ENCODE measurements at regions not wholly inside any gene's neighbourhood (a gene's known extent, or its start where the extent isn't known, plus 50 kb on each side); places are given as distances from the start of the nearest gene placed in this dataset.

DNA sequence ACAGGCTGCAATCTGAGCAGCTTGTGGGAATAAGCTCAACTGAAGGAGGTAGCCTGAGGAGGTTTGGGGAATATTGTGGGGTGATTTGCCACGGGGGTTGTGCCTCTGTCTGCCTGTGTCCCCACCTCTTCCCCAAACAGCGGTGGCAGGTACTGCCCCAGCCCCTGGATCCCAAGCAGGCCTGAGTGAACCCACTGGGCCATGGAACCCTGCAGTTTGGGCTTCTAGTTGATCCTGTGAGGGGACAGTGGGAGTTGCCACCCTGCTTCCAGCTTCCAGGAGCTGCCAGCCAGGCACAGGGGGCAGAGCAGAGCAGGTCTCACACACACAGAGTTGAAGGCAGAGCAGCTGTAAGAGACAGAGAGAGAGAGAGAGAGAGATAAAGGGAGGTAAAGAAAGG lies 97.4 kb downstream of the PJA1 start:
- Histone ChIP-seq H3K27me3 (replicated peaks; ENCODE audit: insufficient read depth, low read length) (no peaks in the 10 kb centered on the region), H3K4me2 (ENCODE audit: low read depth, low read length) (no peak overlapping the region), H3K36me3 (replicated peaks; ENCODE audit: insufficient read depth, low read length) (no peaks in the 10 kb centered on the region), H3K4me3 (ENCODE audit: low read length) (no peak overlapping the region), H3K9me2 (replicated peaks; ENCODE audit: insufficient read depth, low read length) (no peaks in the 10 kb centered on the region), H3K79me2 (ENCODE audit: low read length) (no peaks in the 10 kb centered on the region), H2AFZ (ENCODE audit: low read length) (no peak overlapping the region), H3K9ac (ENCODE audit: low read length) (no peak overlapping the region), H3K27ac (ENCODE audit: low read length) (no peak overlapping the region), H3K9me3 (replicated peaks; ENCODE audit: insufficient read depth, low read length) (no peaks in the 10 kb centered on the region), H3K4me1 (ENCODE audit: low read length) (no peaks in the 10 kb centered on the region), H4K20me1 (ENCODE audit: insufficient read depth, low read length) (no peaks in the 10 kb centered on the region), H3F3A (ENCODE audit: insufficient read depth, low read length) (no peaks in the 10 kb centered on the region)
- no peak for DNase-seq
- TF ChIP-seq EZH2 (optimal IDR thresholded peaks at IDR 0.05; ENCODE audit: low read depth, low read length) (no peak), EZH2phosphoT487 (IDR thresholded peaks at IDR 0.05; ENCODE audit: low read length) (no peak)
- TF ChIP-seq, protein P1, sequence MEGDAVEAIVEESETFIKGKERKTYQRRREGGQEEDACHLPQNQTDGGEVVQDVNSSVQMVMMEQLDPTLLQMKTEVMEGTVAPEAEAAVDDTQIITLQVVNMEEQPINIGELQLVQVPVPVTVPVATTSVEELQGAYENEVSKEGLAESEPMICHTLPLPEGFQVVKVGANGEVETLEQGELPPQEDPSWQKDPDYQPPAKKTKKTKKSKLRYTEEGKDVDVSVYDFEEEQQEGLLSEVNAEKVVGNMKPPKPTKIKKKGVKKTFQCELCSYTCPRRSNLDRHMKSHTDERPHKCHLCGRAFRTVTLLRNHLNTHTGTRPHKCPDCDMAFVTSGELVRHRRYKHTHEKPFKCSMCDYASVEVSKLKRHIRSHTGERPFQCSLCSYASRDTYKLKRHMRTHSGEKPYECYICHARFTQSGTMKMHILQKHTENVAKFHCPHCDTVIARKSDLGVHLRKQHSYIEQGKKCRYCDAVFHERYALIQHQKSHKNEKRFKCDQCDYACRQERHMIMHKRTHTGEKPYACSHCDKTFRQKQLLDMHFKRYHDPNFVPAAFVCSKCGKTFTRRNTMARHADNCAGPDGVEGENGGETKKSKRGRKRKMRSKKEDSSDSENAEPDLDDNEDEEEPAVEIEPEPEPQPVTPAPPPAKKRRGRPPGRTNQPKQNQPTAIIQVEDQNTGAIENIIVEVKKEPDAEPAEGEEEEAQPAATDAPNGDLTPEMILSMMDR (IDR thresholded peaks at IDR 0.05; ENCODE audit: low read length) = no peak

DNA sequence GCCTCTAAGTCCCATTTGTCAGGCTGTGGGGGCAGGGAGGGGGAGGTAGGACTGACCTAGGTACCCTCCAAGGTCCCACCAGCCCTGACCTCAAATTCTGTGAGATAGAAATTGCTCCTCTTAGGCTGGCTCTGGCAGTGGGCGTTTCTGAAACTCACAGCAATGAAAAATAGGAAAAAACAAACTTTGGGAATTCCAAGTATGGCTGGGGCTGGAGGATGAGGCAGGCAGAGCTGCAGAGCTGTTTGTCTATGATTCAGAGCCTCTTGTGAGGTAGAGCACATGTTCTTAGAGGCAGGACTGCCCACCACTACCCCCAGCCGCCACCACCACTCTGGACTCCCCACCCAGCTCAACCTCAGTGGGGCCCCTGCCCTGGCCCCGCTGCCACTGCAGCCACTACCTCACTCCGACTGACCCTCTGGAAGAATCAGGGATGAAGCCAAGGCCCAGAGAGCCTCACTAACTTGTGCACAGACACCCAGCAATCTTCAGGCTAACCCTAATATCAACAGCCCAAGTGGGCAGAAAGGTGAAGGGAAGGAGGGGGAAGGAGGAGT lies 98.2 kb downstream of the PJA1 start:
- no peak for TF ChIP-seq EZH2phosphoT487 (IDR thresholded peaks at IDR 0.05; ENCODE audit: low read length)
- TF ChIP-seq, protein P1 (IDR thresholded peaks at IDR 0.05; ENCODE audit: low read length) = no peak
- TF ChIP-seq EZH2 (optimal IDR thresholded peaks at IDR 0.05; ENCODE audit: low read depth, low read length) = no peak
- H3F3A ChIP-seq (ENCODE audit: insufficient read depth, low read length) = no peaks in the 10 kb centered on the region
- H4K20me1 ChIP-seq (ENCODE audit: insufficient read depth, low read length) = no peaks in the 10 kb centered on the region
- no peaks in the 10 kb centered on the region for H3K27me3 ChIP-seq (replicated peaks; ENCODE audit: insufficient read depth, low read length)
- H3K27ac ChIP-seq (ENCODE audit: low read length) = no peak overlapping the region
- H3K9me2 ChIP-seq (replicated peaks; ENCODE audit: insufficient read depth, low read length) = no peaks in the 10 kb centered on the region
- DNase-seq = no peak
- H3K9ac ChIP-seq (ENCODE audit: low read length) = no peak overlapping the region
- no peak overlapping the region for H3K4me2 ChIP-seq (ENCODE audit: low read depth, low read length)
- H3K79me2 ChIP-seq (ENCODE audit: low read length) = no peaks in the 10 kb centered on the region
- no peaks in the 10 kb centered on the region for H3K9me3 ChIP-seq (replicated peaks; ENCODE audit: insufficient read depth, low read length)
- H3K4me3 ChIP-seq (ENCODE audit: low read length) = no peak overlapping the region
- H2AFZ ChIP-seq (ENCODE audit: low read length) = no peak overlapping the region
- no peaks in the 10 kb centered on the region for H3K4me1 ChIP-seq (ENCODE audit: low read length)
- H3K36me3 ChIP-seq (replicated peaks; ENCODE audit: insufficient read depth, low read length) = no peaks in the 10 kb centered on the region

DNA sequence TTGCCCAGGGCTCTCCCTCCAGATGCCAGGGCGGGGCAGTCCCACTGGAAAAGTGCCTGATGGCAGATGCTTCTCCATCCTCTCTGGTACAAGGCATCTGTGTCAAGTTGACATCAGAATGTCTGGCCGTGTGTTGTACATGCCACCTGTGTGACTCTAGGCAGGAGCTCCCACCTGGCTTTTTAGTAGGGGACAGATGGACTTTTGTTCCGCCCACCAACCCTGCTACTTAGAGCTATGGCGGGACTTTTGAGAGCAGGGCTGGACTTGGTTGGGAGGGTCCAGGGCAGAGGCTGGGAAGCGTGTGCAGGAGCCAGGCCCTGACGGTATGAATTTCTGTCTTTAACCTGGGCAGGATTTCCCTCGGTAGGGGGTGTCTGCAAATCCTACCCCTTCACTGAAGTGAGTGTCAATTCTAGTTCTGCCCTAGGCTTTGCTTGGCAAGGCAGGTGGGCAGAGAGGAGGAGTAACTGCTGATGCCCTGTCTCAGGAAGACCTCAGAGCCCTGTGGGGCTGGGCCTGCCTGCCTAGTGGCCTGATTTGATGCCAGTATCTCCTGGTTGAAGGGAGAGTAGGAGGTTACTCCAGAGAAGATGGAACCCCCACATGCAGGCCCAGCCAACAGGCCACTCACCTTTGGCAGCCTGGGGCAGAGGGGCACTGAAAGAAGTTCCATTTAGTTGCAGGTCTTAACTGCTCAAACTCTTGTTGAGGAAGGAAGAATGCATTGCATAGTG lies 99.1 kb downstream of the PJA1 start:
- no peaks in the 10 kb centered on the region for H3K9me2 ChIP-seq (replicated peaks; ENCODE audit: insufficient read depth, low read length)
- H3K4me1 ChIP-seq (ENCODE audit: low read length) = no peaks in the 10 kb centered on the region
- no peak for DNase-seq
- H3K79me2 ChIP-seq (ENCODE audit: low read length) = no peaks in the 10 kb centered on the region
- H3K4me2 ChIP-seq (ENCODE audit: low read depth, low read length) = no peak overlapping the region
- H3F3A ChIP-seq (ENCODE audit: insufficient read depth, low read length) = no peaks in the 10 kb centered on the region
- no peaks in the 10 kb centered on the region for H3K9me3 ChIP-seq (replicated peaks; ENCODE audit: insufficient read depth, low read length)
- H4K20me1 ChIP-seq (ENCODE audit: insufficient read depth, low read length) = no peaks in the 10 kb centered on the region
- no peak overlapping the region for H3K4me3 ChIP-seq (ENCODE audit: low read length)
- TF ChIP-seq EZH2 (optimal IDR thresholded peaks at IDR 0.05; ENCODE audit: low read depth, low read length) = no peak
- TF ChIP-seq, protein P1 (IDR thresholded peaks at IDR 0.05; ENCODE audit: low read length) = no peak
- TF ChIP-seq EZH2phosphoT487 (IDR thresholded peaks at IDR 0.05; ENCODE audit: low read length) = no peak
- H3K36me3 ChIP-seq (replicated peaks; ENCODE audit: insufficient read depth, low read length) = no peaks in the 10 kb centered on the region
- H3K27me3 ChIP-seq (replicated peaks; ENCODE audit: insufficient read depth, low read length) = no peaks in the 10 kb centered on the region
- H3K9ac ChIP-seq (ENCODE audit: low read length) = no peak overlapping the region
- no peak overlapping the region for H3K27ac ChIP-seq (ENCODE audit: low read length)
- no peak overlapping the region for H2AFZ ChIP-seq (ENCODE audit: low read length)

Measured in MM.1S (cell line).